Natural killer cell (primary cell): ENCODE measurements at regions not wholly inside any gene's neighbourhood (a gene's known extent, or its start where the extent isn't known, plus 50 kb on each side); places are given as distances from the start of the nearest gene placed in this dataset.

Experiments used
- ATAC-seq, 3 donors: fragments of 150-1000 bp in 2 of 3; fragments of 200-7000 bp in 1 of 3; cut with Tn5 transposase; 1 replicate in 1 of 3; 2 replicates in 2 of 3; pipeline ENCODE4 v1.10.0; 2021; ENCODE audit warnings: mild to moderate bottlenecking in 2 of 3, moderate library complexity in 2 of 3
- DNase-seq, 2 donors: peaks; one replicate each; pipeline versions ENCODE4 v3.0.0 to v3.0.0-alpha.2; 2013 to 2021; ENCODE audit warnings: mixed read lengths in 1 of 2
- H3K27ac ChIP-seq: one replicate; pipeline ENCODE4 v1.5.1; 2013; ENCODE audit warnings: mild to moderate bottlenecking, low read length
- H3K27me3 ChIP-seq: one replicate; pipeline ENCODE4 v1.6.1; 2013; ENCODE audit warnings: low read length; ENCODE audit not compliant: control insufficient read depth, insufficient read depth
- H3K36me3 ChIP-seq: one replicate; pipeline ENCODE4 v1.6.1; 2013; ENCODE audit warnings: low read length; ENCODE audit not compliant: control insufficient read depth, insufficient read depth
- H3K4me1 ChIP-seq: one replicate; pipeline ENCODE4 v1.6.1; 2013; ENCODE audit warnings: low read length; ENCODE audit not compliant: control insufficient read depth, insufficient read depth
- H3K4me3 ChIP-seq: one replicate; pipeline ENCODE4 v1.5.1; 2013; ENCODE audit warnings: low read length
- H3K9me3 ChIP-seq: one replicate; pipeline ENCODE4 v1.6.1; 2013; ENCODE audit warnings: low read length; ENCODE audit not compliant: control insufficient read depth, insufficient read depth
- H3K27ac Mint-ChIP-seq, 2 donors: one replicate each; pipeline ENCODE4 v1.8.0; 2022; ENCODE audit warnings: mild to moderate bottlenecking in 2 of 2, mixed read lengths in 2 of 2, moderate library complexity in 1 of 2
- H3K27me3 Mint-ChIP-seq, 2 donors: one replicate each; pipeline ENCODE4 v1.8.0; 2022; ENCODE audit warnings: low read depth in 2 of 2, mixed read lengths in 2 of 2
- H3K36me3 Mint-ChIP-seq: one replicate; pipeline ENCODE4 v1.8.0; 2022; ENCODE audit warnings: mixed read lengths
- H3K4me1 Mint-ChIP-seq, 2 donors: one replicate each; pipeline ENCODE4 v1.8.0; 2022; ENCODE audit warnings: mixed read lengths in 2 of 2
- H3K4me3 Mint-ChIP-seq: one replicate; pipeline ENCODE4 v1.8.0; 2022; ENCODE audit warnings: mild to moderate bottlenecking, moderate library complexity, mixed read lengths
- H3K9me3 Mint-ChIP-seq, 2 donors: one replicate each; pipeline ENCODE4 v1.8.0; 2022; ENCODE audit warnings: mixed read lengths in 2 of 2
- WGBS: methylation state at CpG from one replicate; pipeline ENCODE4 v1.1.7; 2013; ENCODE audit warnings: missing lambda C conversion rate; ENCODE audit not compliant: insufficient coverage; 5-methylcytosine and 5-hydroxymethylcytosine counted together
- intact Hi-C: fragments of 100-400 bp; cut with micrococcal nuclease; formaldehyde crosslinking; loops from one replicate; pipeline ENCODE4 v1.14.2; 2022
- TF ChIP-seq, protein P1 (sequence below): fragments of 200-600 bp; IDR thresholded peaks from one replicate; pipeline ENCODE4 v1.8.0; 2022; ENCODE audit warnings: antibody characterized with exemption

DNA sequence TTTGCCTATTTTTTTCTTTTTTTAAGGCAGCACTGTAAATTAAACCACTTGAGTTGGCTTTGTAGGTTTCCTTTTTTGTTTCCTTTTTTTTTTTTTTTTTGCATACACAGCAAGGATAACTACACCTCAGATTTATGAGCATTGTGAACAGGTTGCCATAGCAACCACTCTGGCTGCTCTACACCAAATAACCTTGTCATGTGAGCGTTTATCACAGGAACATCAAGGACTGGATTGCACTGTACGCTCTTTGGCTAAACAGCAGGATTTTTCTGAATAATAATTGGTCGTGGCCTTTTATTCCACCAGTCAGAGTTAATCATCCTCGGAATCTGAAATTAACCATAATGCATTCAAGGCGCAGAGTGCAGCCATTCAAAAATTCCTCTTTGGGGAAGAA lies 199.1 kb upstream of the SLC14A2 start:
- Histone ChIP-seq H3K4me3 (no peak overlapping the region), H3K27me3 (no peaks in the 10 kb centered on the region), H3K4me1 (no peaks in the 10 kb centered on the region), H3K27ac (no peak overlapping the region), H3K36me3 (no peaks in the 10 kb centered on the region), H3K9me3 (no peaks in the 10 kb centered on the region)
- Mint-ChIP-seq H3K4me3 (no peak overlapping the region), H3K4me1 (peaks cover 0 to 5% of the 10 kb centered on the region in 2 donors), H3K9me3 (no peaks in the 10 kb centered on the region), H3K36me3 (no peaks in the 10 kb centered on the region), H3K27ac (no peak overlapping the region), H3K27me3 (peaks cover 0 to 2% of the 10 kb centered on the region in 2 donors)
- TF ChIP-seq, protein P1, sequence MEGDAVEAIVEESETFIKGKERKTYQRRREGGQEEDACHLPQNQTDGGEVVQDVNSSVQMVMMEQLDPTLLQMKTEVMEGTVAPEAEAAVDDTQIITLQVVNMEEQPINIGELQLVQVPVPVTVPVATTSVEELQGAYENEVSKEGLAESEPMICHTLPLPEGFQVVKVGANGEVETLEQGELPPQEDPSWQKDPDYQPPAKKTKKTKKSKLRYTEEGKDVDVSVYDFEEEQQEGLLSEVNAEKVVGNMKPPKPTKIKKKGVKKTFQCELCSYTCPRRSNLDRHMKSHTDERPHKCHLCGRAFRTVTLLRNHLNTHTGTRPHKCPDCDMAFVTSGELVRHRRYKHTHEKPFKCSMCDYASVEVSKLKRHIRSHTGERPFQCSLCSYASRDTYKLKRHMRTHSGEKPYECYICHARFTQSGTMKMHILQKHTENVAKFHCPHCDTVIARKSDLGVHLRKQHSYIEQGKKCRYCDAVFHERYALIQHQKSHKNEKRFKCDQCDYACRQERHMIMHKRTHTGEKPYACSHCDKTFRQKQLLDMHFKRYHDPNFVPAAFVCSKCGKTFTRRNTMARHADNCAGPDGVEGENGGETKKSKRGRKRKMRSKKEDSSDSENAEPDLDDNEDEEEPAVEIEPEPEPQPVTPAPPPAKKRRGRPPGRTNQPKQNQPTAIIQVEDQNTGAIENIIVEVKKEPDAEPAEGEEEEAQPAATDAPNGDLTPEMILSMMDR: no peak
- intact Hi-C loops: no loop called here
- DNase-seq: no peak
- no peak for ATAC-seq
- 33% methylated on average over 5 of the region's 5 CpGs for WGBS

DNA sequence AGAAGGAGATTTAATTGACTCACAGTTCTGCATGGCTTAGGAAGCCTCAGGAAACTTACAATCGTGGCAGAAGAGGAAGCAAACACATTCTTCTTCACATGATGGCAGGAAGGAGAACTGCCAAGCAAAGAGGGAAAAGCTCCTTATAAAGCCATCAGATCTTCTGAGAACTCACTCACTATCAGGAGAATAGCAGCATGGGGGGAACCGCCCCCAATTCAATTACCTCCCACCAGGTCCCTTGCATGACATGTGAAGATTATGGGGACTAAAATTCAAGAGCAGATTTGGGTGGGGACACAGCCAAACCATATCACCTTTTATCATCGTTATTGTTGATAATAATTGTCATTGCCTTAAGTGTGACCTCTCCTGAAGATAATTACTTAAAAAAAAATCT lies 197.9 kb upstream of the SLC14A2 start:
- WGBS: 0% methylated on average over 1 of the region's 3 CpGs
- peaks cover 0 to 5% of the 10 kb centered on the region in 2 donors for H3K4me1 Mint-ChIP-seq
- no peaks in the 10 kb centered on the region for H3K4me1 ChIP-seq
- no peaks in the 10 kb centered on the region for H3K9me3 ChIP-seq
- no peak for ATAC-seq
- no peak overlapping the region for H3K4me3 ChIP-seq
- H3K4me3 Mint-ChIP-seq: no peak overlapping the region
- no peaks in the 10 kb centered on the region for H3K36me3 Mint-ChIP-seq
- no peaks in the 10 kb centered on the region for H3K27me3 ChIP-seq
- no peaks in the 10 kb centered on the region for H3K9me3 Mint-ChIP-seq
- no peaks in the 10 kb centered on the region for H3K36me3 ChIP-seq
- no peak for DNase-seq
- intact Hi-C loops: no loop called here
- TF ChIP-seq, protein P1: no peak
- no peak overlapping the region for H3K27ac ChIP-seq
- peaks cover 0 to 2% of the 10 kb centered on the region in 2 donors for H3K27me3 Mint-ChIP-seq
- no peak overlapping the region for H3K27ac Mint-ChIP-seq

DNA sequence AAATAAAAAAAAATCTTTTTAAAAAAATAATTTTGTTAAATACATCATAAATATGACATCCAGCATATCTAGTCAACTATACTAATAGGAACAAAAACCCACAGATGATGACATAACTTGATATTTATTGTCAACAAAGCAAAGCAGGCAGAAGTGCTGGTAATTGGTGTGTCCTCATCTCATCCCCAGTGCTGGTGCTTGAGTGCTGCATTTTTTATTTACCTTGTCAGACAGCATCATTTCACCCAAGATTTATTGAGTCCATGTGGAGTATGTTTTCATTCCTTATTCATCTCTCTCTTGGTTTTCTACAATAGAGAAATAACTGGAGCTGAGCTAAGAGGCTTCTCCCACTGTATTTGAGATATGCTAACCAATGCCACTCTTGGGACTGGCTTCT lies 191.6 kb upstream of the SLC14A2 start:
- DNase-seq: no peak

DNA sequence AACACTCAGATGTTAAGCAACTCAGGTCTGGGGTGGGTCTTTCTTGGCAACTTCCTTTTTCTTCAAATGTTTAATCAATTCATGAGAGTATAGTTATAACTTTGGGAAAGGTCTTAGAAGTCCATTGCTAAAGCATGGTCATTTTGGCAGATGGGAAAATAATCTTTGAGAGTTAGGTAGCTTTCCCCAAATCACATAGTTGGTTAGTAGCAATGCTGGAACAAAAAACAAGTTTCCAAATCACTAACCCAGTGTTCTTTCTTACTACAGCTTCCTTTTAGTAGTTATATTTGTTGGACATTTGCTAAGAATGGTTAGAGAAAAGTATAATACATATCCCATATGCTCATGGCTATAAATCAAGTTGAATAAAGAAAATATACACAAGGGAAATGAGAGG lies 185.2 kb upstream of the SLC14A2 start:
- H3K9me3 Mint-ChIP-seq: no peaks in the 10 kb centered on the region
- Histone ChIP-seq H3K27ac (no peak overlapping the region), H3K27me3 (no peaks in the 10 kb centered on the region), H3K9me3 (no peaks in the 10 kb centered on the region), H3K36me3 (no peaks in the 10 kb centered on the region), H3K4me3 (no peak overlapping the region), H3K4me1 (no peaks in the 10 kb centered on the region)
- no peak for DNase-seq
- no peaks in the 10 kb centered on the region for H3K36me3 Mint-ChIP-seq
- H3K4me3 Mint-ChIP-seq: no peak overlapping the region
- intact Hi-C loops: no loop called here
- H3K27me3 Mint-ChIP-seq: peaks cover 3 to 19% of the 10 kb centered on the region in 2 donors
- H3K27ac Mint-ChIP-seq: no peak overlapping the region
- no peak for ATAC-seq
- no peaks in the 10 kb centered on the region for H3K4me1 Mint-ChIP-seq
- TF ChIP-seq, protein P1: no peak

More for the DNA sequence above, 191.6 kb upstream of the SLC14A2 start:
- H3K27ac Mint-ChIP-seq: no peak overlapping the region
- Histone ChIP-seq H3K36me3 (no peaks in the 10 kb centered on the region), H3K4me3 (no peak overlapping the region), H3K4me1 (no peaks in the 10 kb centered on the region), H3K27me3 (no peaks in the 10 kb centered on the region), H3K9me3 (no peaks in the 10 kb centered on the region), H3K27ac (no peak overlapping the region)
- no peaks in the 10 kb centered on the region for H3K36me3 Mint-ChIP-seq
- intact Hi-C loops: no loop called here
- H3K4me3 Mint-ChIP-seq: no peak overlapping the region
- H3K4me1 Mint-ChIP-seq: no peaks in the 10 kb centered on the region
- TF ChIP-seq, protein P1: no peak
- H3K9me3 Mint-ChIP-seq: no peaks in the 10 kb centered on the region
- ATAC-seq: no peak
- H3K27me3 Mint-ChIP-seq: peaks cover 3 to 14% of the 10 kb centered on the region in 2 donors
